D721Med (cell line): ENCODE measurements at regions not wholly inside any gene's neighbourhood (a gene's known extent, or its start where the extent isn't known, plus 50 kb on each side); places are given as distances from the start of the nearest gene placed in this dataset.

ENCODE experiments used
- DNase-seq: peaks from one replicate; pipeline ENCODE4 v3.0.0; 2011; ENCODE audit warnings: low spot score; ENCODE audit not compliant: insufficient read length
- FAIRE-seq: peaks from 2 replicates; lab custom pipeline; 2011; peaks lifted over from hg19 to GRCh38; lab: Jason Lieb, UNC
- CTCF ChIP-seq: IDR thresholded peaks from 2 replicates; pipeline ENCODE4 v1.5.1; 2012; ENCODE audit warnings: mild to moderate bottlenecking, control low read depth; ENCODE audit not compliant: insufficient read depth; ENCODE audit errors: missing control alignments

- FAIRE-seq (no peak), DNase-seq (no peak)
- TF ChIP-seq CTCF, result no peak
Observed at GRCh38 chr17:77535435-77535834, 394.7 kb downstream of the SEC14L1 start.

GRCh38 chr17:77535892-77536291 lies 395.1 kb downstream of the SEC14L1 start:
- DNase-seq (no peak), FAIRE-seq (no peak)
- TF ChIP-seq CTCF, result no peak

- DNase-seq (no peak), FAIRE-seq (no peak)
- no peak for TF ChIP-seq CTCF
Observed at GRCh38 chr17:77537566-77537965, 396.8 kb downstream of the SEC14L1 start.

GRCh38 chr17:77540531-77540930 lies 399.8 kb downstream of the SEC14L1 start:
- no peak for TF ChIP-seq CTCF
- FAIRE-seq, result no peak
- no peak for DNase-seq

- DNase-seq, result no peak
- no peak for FAIRE-seq
Observed at GRCh38 chr17:77540975-77541374, 400.2 kb downstream of the SEC14L1 start.

GRCh38 chr17:77542011-77542410 lies 401.2 kb downstream of the SEC14L1 start:
- TF ChIP-seq CTCF, result no peak
- peak; percentile 77 for DNase-seq
- FAIRE-seq, result peak; percentile 32

More at GRCh38 chr17:77540975-77541374, 400.2 kb downstream of the SEC14L1 start:
- no peak for TF ChIP-seq CTCF

- peak; percentile 35 for FAIRE-seq
- no peak for DNase-seq
- peak; percentile 97 for TF ChIP-seq CTCF
Observed at GRCh38 chr17:77542551-77543490, 402.1 kb downstream of the SEC14L1 start.
